ENCODE measurements at regions not wholly inside any gene's neighbourhood (a gene's known extent, or its start where the extent isn't known, plus 50 kb on each side); places are given as distances from the start of the nearest gene placed in this dataset.

DNA sequence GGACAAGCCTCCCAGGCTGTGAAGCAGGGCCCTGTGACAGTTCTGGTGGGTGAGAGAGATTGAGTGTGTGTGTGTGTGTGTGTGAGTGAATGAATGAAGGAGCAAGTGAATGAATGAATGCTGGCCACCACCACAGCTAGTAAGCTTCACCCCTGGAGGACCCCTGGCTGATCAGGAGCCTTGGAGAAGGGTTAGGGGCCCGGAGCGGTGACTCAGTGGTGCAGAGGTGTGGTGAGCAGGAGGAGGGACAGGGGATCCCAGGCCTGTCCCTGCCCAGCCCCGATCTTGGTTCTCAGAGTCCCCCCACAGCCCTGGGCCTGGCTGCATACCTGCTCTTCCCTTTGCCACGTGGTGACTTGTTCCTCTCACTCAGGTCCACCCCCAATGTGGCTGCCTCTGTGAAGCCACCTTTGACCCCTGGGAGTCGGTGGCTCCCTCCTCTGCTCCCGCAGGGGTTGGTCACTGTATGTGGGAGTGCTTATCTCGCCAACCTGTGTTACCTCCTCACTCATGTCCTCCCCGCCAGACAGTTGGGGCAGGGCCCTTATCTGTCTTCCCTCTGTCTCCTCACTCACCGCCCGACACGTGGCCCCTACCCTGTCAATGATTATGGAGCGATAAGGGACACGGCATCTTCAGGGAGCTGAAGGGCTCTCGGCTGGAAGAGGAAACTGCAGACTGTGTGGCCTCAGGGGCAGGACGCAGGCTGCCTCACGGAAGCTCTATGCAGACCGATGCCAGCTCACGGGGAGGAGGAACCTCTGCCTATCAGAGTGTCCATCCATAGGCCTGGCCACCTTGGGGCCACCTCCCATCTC, 99.9 kb upstream of the PITX1 start (continued):
- TF ChIP-seq MAX (IDR thresholded peaks at IDR 0.05) (peak; percentile 86), TGIF2 (CRISPR knock-in tag; IDR thresholded peaks at IDR 0.05) (peak; percentile 84), JUND (CRISPR knock-in tag; IDR thresholded peaks at IDR 0.05) (no peak), KDM3A (CRISPR knock-in tag; IDR thresholded peaks at IDR 0.05; ENCODE audit: low read depth) (0 out of 2 replicates have a peak, but pooled peaks have one; percentile 25), ZNF547 (CRISPR knock-in tag; IDR thresholded peaks at IDR 0.05) (peak; percentile 69; the same call in 1 of the 2 replicates), KLF13 (CRISPR knock-in tag; IDR thresholded peaks at IDR 0.05) (no peak), ARNTL (CRISPR knock-in tag; IDR thresholded peaks at IDR 0.05) (0 out of 2 replicates have a peak, but pooled peaks have one; percentile 36), MAZ (IDR thresholded peaks at IDR 0.05; ENCODE audit: borderline replicate concordance, low read depth, low read length) (no peak; the same call in 1 of the 2 replicates), MAZ (CRISPR knock-in tag; IDR thresholded peaks at IDR 0.05; ENCODE audit: low read depth) (peak; percentile 56; the same call in 1 of the 2 replicates), PHF5A (CRISPR knock-in tag; IDR thresholded peaks at IDR 0.05; ENCODE audit: low read depth, unreplicated experiment) (no peak), ZNF609 (CRISPR knock-in tag; IDR thresholded peaks at IDR 0.05; ENCODE audit: borderline replicate concordance) (0 out of 2 replicates have a peak, but pooled peaks have one; percentile 24), ZNF572 (CRISPR knock-in tag; IDR thresholded peaks at IDR 0.05) (no peak), ZFAT (CRISPR knock-in tag; conservative IDR thresholded peaks at IDR 0.05) (no peak), ZNF672 (CRISPR knock-in tag; IDR thresholded peaks at IDR 0.05) (no peak), TBL1XR1 (IDR thresholded peaks at IDR 0.05; ENCODE audit: borderline replicate concordance, low read length, partially characterized antibody) (no peak), ZNF382 (CRISPR knock-in tag; IDR thresholded peaks at IDR 0.05; ENCODE audit: borderline replicate concordance) (no peak), SSRP1 (CRISPR knock-in tag; IDR thresholded peaks at IDR 0.05) (no peak), ZNF616 (CRISPR knock-in tag; IDR thresholded peaks at IDR 0.05; ENCODE audit: low read depth) (0 out of 2 replicates have a peak, but pooled peaks have one; percentile 35)
- TF ChIP-seq, protein P1, sequence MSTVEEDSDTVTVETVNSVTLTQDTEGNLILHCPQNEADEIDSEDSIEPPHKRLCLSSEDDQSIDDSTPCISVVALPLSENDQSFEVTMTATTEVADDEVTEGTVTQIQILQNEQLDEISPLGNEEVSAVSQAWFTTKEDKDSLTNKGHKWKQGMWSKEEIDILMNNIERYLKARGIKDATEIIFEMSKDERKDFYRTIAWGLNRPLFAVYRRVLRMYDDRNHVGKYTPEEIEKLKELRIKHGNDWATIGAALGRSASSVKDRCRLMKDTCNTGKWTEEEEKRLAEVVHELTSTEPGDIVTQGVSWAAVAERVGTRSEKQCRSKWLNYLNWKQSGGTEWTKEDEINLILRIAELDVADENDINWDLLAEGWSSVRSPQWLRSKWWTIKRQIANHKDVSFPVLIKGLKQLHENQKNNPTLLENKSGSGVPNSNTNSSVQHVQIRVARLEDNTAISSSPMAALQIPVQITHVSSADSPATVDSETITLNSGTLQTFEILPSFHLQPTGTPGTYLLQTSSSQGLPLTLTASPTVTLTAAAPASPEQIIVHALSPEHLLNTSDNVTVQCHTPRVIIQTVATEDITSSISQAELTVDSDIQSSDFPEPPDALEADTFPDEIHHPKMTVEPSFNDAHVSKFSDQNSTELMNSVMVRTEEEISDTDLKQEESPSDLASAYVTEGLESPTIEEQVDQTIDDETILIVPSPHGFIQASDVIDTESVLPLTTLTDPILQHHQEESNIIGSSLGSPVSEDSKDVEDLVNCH (CRISPR knock-in tag; IDR thresholded peaks at IDR 0.05): no peak
- TF ChIP-seq, protein P2, sequence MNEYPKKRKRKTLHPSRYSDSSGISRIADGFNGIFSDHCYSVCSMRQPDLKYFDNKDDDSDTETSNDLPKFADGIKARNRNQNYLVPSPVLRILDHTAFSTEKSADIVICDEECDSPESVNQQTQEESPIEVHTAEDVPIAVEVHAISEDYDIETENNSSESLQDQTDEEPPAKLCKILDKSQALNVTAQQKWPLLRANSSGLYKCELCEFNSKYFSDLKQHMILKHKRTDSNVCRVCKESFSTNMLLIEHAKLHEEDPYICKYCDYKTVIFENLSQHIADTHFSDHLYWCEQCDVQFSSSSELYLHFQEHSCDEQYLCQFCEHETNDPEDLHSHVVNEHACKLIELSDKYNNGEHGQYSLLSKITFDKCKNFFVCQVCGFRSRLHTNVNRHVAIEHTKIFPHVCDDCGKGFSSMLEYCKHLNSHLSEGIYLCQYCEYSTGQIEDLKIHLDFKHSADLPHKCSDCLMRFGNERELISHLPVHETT (CRISPR knock-in tag; conservative IDR thresholded peaks at IDR 0.05): no peak
- TF ChIP-seq, protein P3, sequence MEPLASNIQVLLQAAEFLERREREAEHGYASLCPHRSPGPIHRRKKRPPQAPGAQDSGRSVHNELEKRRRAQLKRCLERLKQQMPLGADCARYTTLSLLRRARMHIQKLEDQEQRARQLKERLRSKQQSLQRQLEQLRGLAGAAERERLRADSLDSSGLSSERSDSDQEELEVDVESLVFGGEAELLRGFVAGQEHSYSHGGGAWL (CRISPR knock-in tag; IDR thresholded peaks at IDR 0.05): no peak

Data from HepG2 (cell line).